Smooth muscle cell (in vitro differentiated cells): ENCODE measurements at regions not wholly inside any gene's neighbourhood (a gene's known extent, or its start where the extent isn't known, plus 50 kb on each side); places are given as distances from the start of the nearest gene placed in this dataset.

Experiments used
- DNase-seq: peaks from one replicate; lab custom pipeline; 2025; ENCODE audit not compliant: unreplicated experiment; lab: John Stamatoyannopoulos, UW
- H2AFZ ChIP-seq: fragments of 200-600 bp; sonication (generic); 2 replicates; pipeline ENCODE4 v1.6.0; 2016; ENCODE audit warnings: antibody characterized with exemption, low read depth, mild to moderate bottlenecking
- H3F3A ChIP-seq: fragments of 200-600 bp; sonication (generic); 2 replicates; pipeline ENCODE4 v1.6.0; 2017; ENCODE audit warnings: antibody characterized with exemption, low read depth
- H3K27ac ChIP-seq: fragments of 200-600 bp; sonication (generic); 2 replicates; pipeline ENCODE4 v1.5.1; 2016; ENCODE audit warnings: low read depth, mild to moderate bottlenecking
- H3K27me3 ChIP-seq: fragments of 200-600 bp; sonication (generic); 2 replicates; pipeline ENCODE4 v1.6.1; 2016; ENCODE audit warnings: low read depth, mild to moderate bottlenecking
- H3K36me3 ChIP-seq: fragments of 200-600 bp; sonication (generic); 2 replicates; pipeline ENCODE4 v1.5.1; 2016; ENCODE audit warnings: low read depth
- H3K4me1 ChIP-seq: fragments of 200-600 bp; sonication (generic); 2 replicates; pipeline ENCODE4 v1.5.1; 2016; ENCODE audit warnings: low read depth
- H3K4me2 ChIP-seq: fragments of 200-600 bp; sonication (generic); 2 replicates; pipeline ENCODE4 v1.6.0; 2016; ENCODE audit warnings: mild to moderate bottlenecking
- H3K4me3 ChIP-seq: fragments of 200-600 bp; sonication (generic); 2 replicates; pipeline ENCODE4 v1.5.1; 2016; ENCODE audit warnings: mild to moderate bottlenecking
- H3K79me2 ChIP-seq: fragments of 200-600 bp; sonication (generic); 2 replicates; pipeline ENCODE4 v1.6.0; 2016; ENCODE audit warnings: low read depth, mild to moderate bottlenecking
- H3K9ac ChIP-seq: fragments of 200-600 bp; sonication (generic); 2 replicates; pipeline ENCODE4 v1.6.0; 2016; ENCODE audit warnings: low read depth
- H3K9me3 ChIP-seq: fragments of 200-600 bp; sonication (generic); replicated peaks from 2 replicates; pipeline ENCODE4 v1.5.1; 2016; ENCODE audit warnings: low read depth
- H4K20me1 ChIP-seq: fragments of 200-600 bp; sonication (generic); 2 replicates; pipeline ENCODE4 v1.6.0; 2016; ENCODE audit warnings: low read depth
- WGBS: methylation state at CpG from one replicate; pipeline ENCODE4 v1.1.7; 2016; ENCODE audit warnings: low lambda C conversion rate; 5-methylcytosine and 5-hydroxymethylcytosine counted together
- TF ChIP-seq, protein P1 (sequence below): fragments of 200-600 bp; sonication (generic); IDR thresholded peaks from 2 replicates; pipeline ENCODE4 v1.5.1; 2017; ENCODE audit warnings: borderline replicate concordance, mild to moderate bottlenecking, antibody characterized with exemption; ENCODE audit not compliant: insufficient read depth, poor library complexity, severe bottlenecking

DNA sequence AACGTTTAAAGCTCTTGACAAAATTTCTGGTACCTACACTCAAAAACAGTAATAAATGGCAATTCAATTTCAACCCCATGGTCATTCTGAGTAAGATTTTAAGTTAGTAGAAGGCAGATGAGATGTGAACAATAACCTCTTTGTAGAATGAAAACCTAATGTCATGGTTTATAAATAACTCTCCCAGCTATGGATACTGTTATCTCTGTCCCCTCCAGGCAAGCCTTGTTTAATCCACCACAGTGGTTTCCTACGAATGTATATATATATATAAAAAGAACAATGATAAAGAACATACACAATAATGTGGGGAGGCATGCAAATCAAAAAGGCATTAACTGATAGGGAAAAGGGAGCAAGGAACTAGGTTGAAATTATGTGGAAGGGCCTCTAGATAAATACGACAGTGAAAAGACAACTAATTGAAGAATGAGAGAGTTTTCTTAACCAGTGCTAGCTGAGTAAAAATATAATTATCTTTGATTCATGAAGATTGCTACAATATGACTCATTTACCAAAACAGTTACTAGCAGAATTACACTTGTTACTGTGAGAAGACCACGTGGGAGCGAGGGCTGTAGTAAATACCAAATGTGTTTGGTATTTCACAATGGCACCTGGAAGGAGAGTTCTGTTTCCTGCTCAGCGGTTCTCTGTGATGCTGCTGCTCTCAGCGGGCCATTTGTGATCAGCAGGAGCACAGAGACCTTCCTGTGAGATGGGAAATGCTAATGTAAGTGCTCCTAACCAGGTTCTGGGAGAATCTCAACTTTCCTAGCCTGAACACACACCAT, 173.7 kb downstream of the MBOAT1 start:
- no peaks in the 10 kb centered on the region for H3K9me3 ChIP-seq
- TF ChIP-seq, protein P1, sequence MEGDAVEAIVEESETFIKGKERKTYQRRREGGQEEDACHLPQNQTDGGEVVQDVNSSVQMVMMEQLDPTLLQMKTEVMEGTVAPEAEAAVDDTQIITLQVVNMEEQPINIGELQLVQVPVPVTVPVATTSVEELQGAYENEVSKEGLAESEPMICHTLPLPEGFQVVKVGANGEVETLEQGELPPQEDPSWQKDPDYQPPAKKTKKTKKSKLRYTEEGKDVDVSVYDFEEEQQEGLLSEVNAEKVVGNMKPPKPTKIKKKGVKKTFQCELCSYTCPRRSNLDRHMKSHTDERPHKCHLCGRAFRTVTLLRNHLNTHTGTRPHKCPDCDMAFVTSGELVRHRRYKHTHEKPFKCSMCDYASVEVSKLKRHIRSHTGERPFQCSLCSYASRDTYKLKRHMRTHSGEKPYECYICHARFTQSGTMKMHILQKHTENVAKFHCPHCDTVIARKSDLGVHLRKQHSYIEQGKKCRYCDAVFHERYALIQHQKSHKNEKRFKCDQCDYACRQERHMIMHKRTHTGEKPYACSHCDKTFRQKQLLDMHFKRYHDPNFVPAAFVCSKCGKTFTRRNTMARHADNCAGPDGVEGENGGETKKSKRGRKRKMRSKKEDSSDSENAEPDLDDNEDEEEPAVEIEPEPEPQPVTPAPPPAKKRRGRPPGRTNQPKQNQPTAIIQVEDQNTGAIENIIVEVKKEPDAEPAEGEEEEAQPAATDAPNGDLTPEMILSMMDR = no peak
- WGBS = 51% methylated on average over 7 of the region's 7 CpGs
- no peak overlapping the region for H3K4me3 ChIP-seq
- no peaks in the 10 kb centered on the region for H4K20me1 ChIP-seq
- no peaks in the 10 kb centered on the region for H3K36me3 ChIP-seq
- no peak for DNase-seq
- no peaks in the 10 kb centered on the region for H3F3A ChIP-seq
- no peaks in the 10 kb centered on the region for H3K4me1 ChIP-seq
- H2AFZ ChIP-seq = no peak overlapping the region
- H3K4me2 ChIP-seq = no peak overlapping the region
- no peak overlapping the region for H3K27ac ChIP-seq
- H3K9ac ChIP-seq = no peak overlapping the region
- H3K27me3 ChIP-seq = no peaks in the 10 kb centered on the region
- no peaks in the 10 kb centered on the region for H3K79me2 ChIP-seq

DNA sequence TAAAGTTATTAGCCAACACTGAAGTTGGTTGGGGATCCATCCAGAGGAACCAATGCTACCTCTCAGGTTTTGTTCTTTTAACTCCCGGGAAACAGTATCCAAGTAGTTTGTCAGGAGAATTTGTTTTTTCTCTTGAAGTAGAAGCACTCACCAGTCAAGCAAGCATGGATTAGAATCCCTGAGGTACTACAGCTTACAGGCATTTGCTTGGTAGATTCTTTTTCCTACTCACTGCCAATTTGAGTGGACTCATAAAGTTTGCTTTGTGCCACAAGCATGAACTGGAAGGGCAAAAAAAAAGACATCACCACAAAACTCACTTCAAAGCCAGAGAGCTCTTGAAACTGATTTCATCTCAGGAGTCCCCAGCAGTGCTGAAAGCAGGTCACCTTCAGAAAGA, 167.4 kb downstream of the MBOAT1 start:
- H2AFZ ChIP-seq = no peak overlapping the region
- H3K36me3 ChIP-seq = no peaks in the 10 kb centered on the region
- no peak overlapping the region for H3K27ac ChIP-seq
- peaks cover 3% of the 10 kb centered on the region for H3K27me3 ChIP-seq
- TF ChIP-seq, protein P1 = no peak
- DNase-seq = no peak
- H3F3A ChIP-seq = no peaks in the 10 kb centered on the region
- no peak overlapping the region for H3K9ac ChIP-seq
- 84% methylated on average over 1 of the region's 1 CpG for WGBS
- H4K20me1 ChIP-seq = no peaks in the 10 kb centered on the region
- no peaks in the 10 kb centered on the region for H3K9me3 ChIP-seq
- no peak overlapping the region for H3K4me3 ChIP-seq
- H3K4me1 ChIP-seq = no peaks in the 10 kb centered on the region
- H3K79me2 ChIP-seq = no peaks in the 10 kb centered on the region
- no peak overlapping the region for H3K4me2 ChIP-seq
